ENCODE measurements at regions not wholly inside any gene's neighbourhood (a gene's known extent, or its start where the extent isn't known, plus 50 kb on each side); places are given as distances from the start of the nearest gene placed in this dataset.

- TF ChIP-seq HMGXB4 (CRISPR knock-in tag; IDR thresholded peaks at IDR 0.05; ENCODE audit: borderline replicate concordance) (no peak), NPAS2 (CRISPR knock-in tag; IDR thresholded peaks at IDR 0.05; ENCODE audit: borderline replicate concordance) (no peak), HOXB5 (CRISPR knock-in tag; IDR thresholded peaks at IDR 0.05) (no peak), SMC3 (IDR thresholded peaks at IDR 0.05) (no peak), ZSCAN20 (CRISPR knock-in tag; IDR thresholded peaks at IDR 0.05) (no peak), CBX2 (IDR thresholded peaks at IDR 0.05; ENCODE audit: borderline replicate concordance, low read depth) (no peak), CTCF (IDR thresholded peaks at IDR 0.05) (no peak), KDM5A (IDR thresholded peaks at IDR 0.05) (no peak), FOSL2 (IDR thresholded peaks at IDR 0.05) (no peak), FOSL2 (CRISPR knock-in tag; IDR thresholded peaks at IDR 0.05) (no peak), PHF8 (IDR thresholded peaks at IDR 0.05; ENCODE audit: borderline replicate concordance, low read depth) (no peak), NR3C1 (IDR thresholded peaks at IDR 0.05) (no peak), ZC3H11A (IDR thresholded peaks at IDR 0.05) (no peak), ATOH8 (CRISPR knock-in tag; IDR thresholded peaks at IDR 0.05; ENCODE audit: low read depth) (no peak), JUN (IDR thresholded peaks at IDR 0.05) (no peak), POLR2A (IDR thresholded peaks at IDR 0.05; ENCODE audit: low read length) (no peak), REST (IDR thresholded peaks at IDR 0.05) (no peak), RARB (CRISPR knock-in tag; IDR thresholded peaks at IDR 0.05) (no peak), ESRRA (IDR thresholded peaks at IDR 0.05; ENCODE audit: borderline replicate concordance, low read length) (no peak)
- Histone ChIP-seq H3K4me3 (no peak overlapping the region), H3K4me2 (peak overlapping the region; percentile 31; the same call in 1 of the 3 replicates), H3K9me3 (peaks cover 5% of the 10 kb centered on the region; the same call in 2 of the 3 replicates), H3K4me1 (peaks cover 38% of the 10 kb centered on the region), H3K27ac (peak overlapping the region; percentile 51 to 74)
- ChIA-PET POLR2A (interaction anchor here (0.6 kb wide), 1 partner anchor 192 kb away, joined by 3 read pairs; no protein-coding TSS in a partner anchor), CTCF (interaction anchor here (1.4 to 1.6 kb wide), 2 partner anchors 8 to 10 kb away, joined by 3 to 5 read pairs; no protein-coding TSS in a partner anchor)
- DNase-seq (ENCODE audit: low read depth in 1 of 2, low spot score in 1 of 2) (no peak), FAIRE-seq (no peak), ATAC-seq (no peak)
- WGBS (ENCODE audit: missing lambda C conversion rate), result 57% methylated on average over 2 of the region's 3 CpGs
Observed at GRCh38 chr7:131953184-131953583, 396.8 kb upstream of the PODXL start.

GRCh38 chr7:131952365-131952764 lies 395.9 kb upstream of the PODXL start:
- H3K9me3 ChIP-seq, result peaks cover 5% of the 10 kb centered on the region; the same call in 2 of the 3 replicates
- ATAC-seq, result no peak
- ChIA-PET POLR2A (no interaction called here), CTCF (no interaction called here)
- DNase-seq (ENCODE audit: low read depth in 1 of 2, low spot score in 1 of 2), result no peak
- H3K27ac ChIP-seq, result peak overlapping the region; percentile 51 to 74; a peak in 5 of 6 replicates
- H3K4me1 ChIP-seq, result peaks cover 46% of the 10 kb centered on the region
- H3K4me3 ChIP-seq, result no peak overlapping the region
- WGBS (ENCODE audit: missing lambda C conversion rate), result 87% methylated on average over 8 of the region's 8 CpGs
- H3K4me2 ChIP-seq, result no peak overlapping the region
- no peak for FAIRE-seq
- TF ChIP-seq KDM5A (IDR thresholded peaks at IDR 0.05), result no peak
- TF ChIP-seq ZFP36 (IDR thresholded peaks at IDR 0.05; ENCODE audit: borderline replicate concordance, partially characterized antibody), result no peak
- TF ChIP-seq JUN (IDR thresholded peaks at IDR 0.05), result no peak
- TF ChIP-seq KDM1A (IDR thresholded peaks at IDR 0.05; ENCODE audit: low read depth), result no peak
- TF ChIP-seq MAZ (IDR thresholded peaks at IDR 0.05; ENCODE audit: borderline replicate concordance, low read depth, low read length), result no peak
- TF ChIP-seq MAFK (IDR thresholded peaks at IDR 0.05; ENCODE audit: partially characterized antibody), result no peak
- TF ChIP-seq HOXA7 (CRISPR knock-in tag; IDR thresholded peaks at IDR 0.05), result no peak
- no peak for TF ChIP-seq HDAC2 (IDR thresholded peaks at IDR 0.05)
- TF ChIP-seq BHLHE40 (IDR thresholded peaks at IDR 0.05; ENCODE audit: low read depth, low read length), result no peak
- TF ChIP-seq RARB (CRISPR knock-in tag; IDR thresholded peaks at IDR 0.05), result no peak
- no peak for TF ChIP-seq FOSL2 (IDR thresholded peaks at IDR 0.05)
- TF ChIP-seq FOSL2 (CRISPR knock-in tag; IDR thresholded peaks at IDR 0.05), result no peak
- no peak for TF ChIP-seq CBX8 (IDR thresholded peaks at IDR 0.05)
- no peak for TF ChIP-seq RCOR1 (IDR thresholded peaks at IDR 0.05; ENCODE audit: low read depth, low read length)
- TF ChIP-seq ELK1 (IDR thresholded peaks at IDR 0.05; ENCODE audit: low read depth, low read length), result no peak

All from A549 (cell line).